GM18951 (cell line): ENCODE measurements at regions not wholly inside any gene's neighbourhood (a gene's known extent, or its start where the extent isn't known, plus 50 kb on each side); places are given as distances from the start of the nearest gene placed in this dataset.

ENCODE experiments used
- POLR2A ChIP-seq: IDR thresholded peaks from 4 replicates; pipeline ENCODE4 v1.6.1; 2011; ENCODE audit warnings: mild to moderate bottlenecking; ENCODE audit not compliant: insufficient read length, insufficient read depth; ENCODE audit errors: extremely low read depth
- in situ Hi-C: fragments of 300-500 bp; cut with MboI; formaldehyde crosslinking; loops from one replicate; pipeline ENCODE4 v1.12.0; 2022; ENCODE audit warnings: low sequenced_read_pairs, mixed read lengths, inconsistent platforms; ENCODE audit not compliant: unreplicated experiment

DNA sequence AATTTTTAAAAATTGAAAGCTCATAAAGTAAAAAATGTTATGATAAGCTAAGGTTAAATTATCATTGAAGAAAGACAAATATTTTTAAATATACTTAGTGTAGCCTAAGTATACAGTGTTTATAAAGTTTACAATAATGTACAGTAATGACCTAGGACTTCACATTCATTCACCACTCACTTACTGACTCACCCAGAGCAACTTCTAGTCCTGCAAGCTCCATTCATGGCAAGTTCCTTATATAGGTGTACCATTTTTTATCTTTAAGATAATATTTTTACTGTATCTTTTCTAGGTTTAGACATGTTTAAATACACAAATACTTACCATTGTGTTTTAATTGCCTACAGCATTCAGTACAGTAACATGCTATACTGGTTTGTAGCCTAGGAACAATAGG lies 112.3 kb upstream of the RADX start:
- in situ Hi-C loops = loop anchor here (25.0 kb wide), 1 partner anchor 288 kb away; no protein-coding TSS in a partner anchor
- no peak for TF ChIP-seq POLR2A

DNA sequence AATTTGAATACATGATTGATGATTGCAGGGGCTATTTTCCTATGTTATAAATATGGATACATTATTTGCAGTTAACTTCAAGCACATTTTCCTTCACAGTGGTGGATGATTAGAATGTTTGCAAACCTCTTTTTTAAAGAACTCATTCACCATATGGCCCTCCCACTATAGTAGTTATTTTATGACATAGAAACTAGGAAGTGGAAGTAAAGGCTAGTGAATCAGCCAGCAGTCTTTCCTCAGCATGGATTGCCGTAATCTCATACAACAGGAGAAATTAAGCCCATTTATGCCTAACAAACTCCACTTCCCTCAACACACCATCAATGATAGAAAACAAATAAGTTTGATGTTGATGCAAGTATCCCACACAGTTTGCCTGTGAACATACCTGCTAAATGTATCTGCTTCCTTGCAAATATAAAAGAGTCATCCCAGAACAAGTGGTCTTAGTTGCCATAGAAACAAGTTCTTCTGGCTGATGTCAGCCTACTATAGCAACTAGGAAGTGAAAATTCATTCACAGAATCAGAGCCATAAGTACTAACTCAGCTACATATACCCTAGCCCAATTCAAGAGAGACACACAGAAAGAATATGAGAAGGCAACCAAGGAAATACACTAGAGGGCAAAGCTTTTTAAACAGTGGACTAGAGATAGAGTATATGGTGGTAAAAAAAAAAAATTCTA lies 100.9 kb upstream of the RADX start:
- in situ Hi-C loops = no loop called here
- no peak for TF ChIP-seq POLR2A
